GM23248 (cell line): ENCODE measurements at regions not wholly inside any gene's neighbourhood (a gene's known extent, or its start where the extent isn't known, plus 50 kb on each side); places are given as distances from the start of the nearest gene placed in this dataset.

Experiments used
- DNase-seq: peaks from one replicate; pipeline ENCODE4 v3.0.0-alpha.2; 2015
- H2AFZ ChIP-seq: fragments of 200-600 bp; sonication (generic); 2 replicates; pipeline ENCODE4 v1.6.1; 2016; ENCODE audit warnings: antibody characterized with exemption
- H3F3A ChIP-seq: fragments of 200-600 bp; sonication (generic); 2 replicates; pipeline ENCODE4 v1.6.1; 2016; ENCODE audit warnings: mild to moderate bottlenecking, antibody characterized with exemption, mixed run types; ENCODE audit not compliant: insufficient read depth
- H3K27ac ChIP-seq: fragments of 200-600 bp; sonication (generic); 2 replicates; pipeline ENCODE4 v1.5.1; 2016; ENCODE audit warnings: mild to moderate bottlenecking
- H3K27me3 ChIP-seq: fragments of 200-600 bp; sonication (generic); replicated peaks from 2 replicates; pipeline ENCODE4 v1.6.1; 2016; ENCODE audit warnings: mild to moderate bottlenecking; ENCODE audit not compliant: insufficient read depth
- H3K36me3 ChIP-seq: fragments of 200-600 bp; sonication (generic); 2 replicates; pipeline ENCODE4 v1.6.1; 2016; ENCODE audit warnings: low read depth, mild to moderate bottlenecking
- H3K4me1 ChIP-seq: fragments of 200-600 bp; sonication (generic); 2 replicates; pipeline ENCODE4 v1.6.1; 2016; ENCODE audit warnings: mild to moderate bottlenecking; ENCODE audit not compliant: insufficient read depth
- H3K4me2 ChIP-seq: fragments of 200-600 bp; sonication (generic); one replicate; pipeline ENCODE4 v1.6.1; 2016; ENCODE audit warnings: mild to moderate bottlenecking; ENCODE audit not compliant: unreplicated experiment
- H3K4me3 ChIP-seq: fragments of 200-600 bp; sonication (generic); 2 replicates; pipeline ENCODE4 v1.5.1; 2016; ENCODE audit warnings: mild to moderate bottlenecking
- H3K79me2 ChIP-seq: fragments of 200-600 bp; sonication (generic); 2 replicates; pipeline ENCODE4 v1.6.1; 2016; ENCODE audit warnings: mild to moderate bottlenecking; ENCODE audit not compliant: insufficient read depth
- H3K9ac ChIP-seq: fragments of 200-600 bp; sonication (generic); 2 replicates; pipeline ENCODE4 v1.6.1; 2016; ENCODE audit warnings: mild to moderate bottlenecking
- H3K9me2 ChIP-seq: fragments of 200-600 bp; sonication (generic); 2 replicates; pipeline ENCODE4 v1.6.1; 2016; ENCODE audit warnings: mixed run types, mild to moderate bottlenecking, moderate library complexity; ENCODE audit not compliant: insufficient read depth
- H3K9me3 ChIP-seq: fragments of 200-600 bp; sonication (generic); one replicate; pipeline ENCODE4 v1.6.1; 2017; ENCODE audit warnings: low read depth
- H4K20me1 ChIP-seq: fragments of 200-600 bp; sonication (generic); 2 replicates; pipeline ENCODE4 v1.6.0; 2016; ENCODE audit not compliant: insufficient read depth
- EZH2 ChIP-seq: fragments of 200-600 bp; sonication (generic); IDR thresholded peaks from 2 replicates; pipeline ENCODE4 v1.6.1; 2018; ENCODE audit warnings: antibody characterized with exemption, mild to moderate bottlenecking; ENCODE audit not compliant: insufficient read depth, poor library complexity, severe bottlenecking
- EZH2phosphoT487 ChIP-seq: fragments of 200-600 bp; sonication (generic); IDR thresholded peaks from 2 replicates; pipeline ENCODE4 v1.6.1; 2018; ENCODE audit warnings: antibody characterized with exemption, moderate library complexity, mild to moderate bottlenecking, low read depth; ENCODE audit not compliant: insufficient read depth
- WGBS, 2 experiments: methylation state at CpG; one replicate each; pipeline ENCODE4 v1.1.6; 2015 to 2017; ENCODE audit warnings: low lambda C conversion rate in 2 of 2, low coverage in 1 of 2; ENCODE audit errors: missing lambda C conversion rate in 2 of 2; 5-methylcytosine and 5-hydroxymethylcytosine counted together
- in situ Hi-C: fragments of 300-500 bp; cut with MboI; formaldehyde crosslinking; loops from 2 replicates; pipeline ENCODE4 v1.15.0; 2020

DNA sequence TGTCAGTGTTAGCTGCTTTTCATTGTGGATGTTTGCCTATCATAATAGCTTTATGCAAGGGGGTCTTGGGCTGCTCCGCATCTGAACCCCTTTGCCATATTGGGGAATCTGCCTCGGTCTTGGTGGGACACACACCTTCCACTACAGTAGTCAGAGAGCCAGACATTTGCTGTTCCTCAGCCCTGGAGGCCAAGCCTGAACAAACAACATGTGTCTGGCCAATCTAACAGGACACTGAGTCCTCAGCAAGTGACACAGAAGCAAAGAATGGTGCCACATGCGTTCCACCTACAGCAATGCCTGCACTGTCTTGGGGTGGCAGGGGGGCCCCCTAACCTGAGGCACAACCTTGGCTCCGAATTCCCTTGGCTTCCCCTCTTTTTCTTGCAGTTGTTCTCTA is 243.9 kb downstream of the LY86 start:
- Histone ChIP-seq H3K27me3 (peaks cover 30% of the 10 kb centered on the region), H3K4me1 (no peaks in the 10 kb centered on the region), H3K79me2 (no peaks in the 10 kb centered on the region), H2AFZ (no peak overlapping the region), H3K9ac (no peak overlapping the region), H3K4me3 (no peak overlapping the region), H3K9me3 (no peaks in the 10 kb centered on the region), H4K20me1 (no peaks in the 10 kb centered on the region), H3K27ac (no peak overlapping the region), H3K4me2 (no peak overlapping the region), H3K36me3 (no peaks in the 10 kb centered on the region), H3F3A (no peaks in the 10 kb centered on the region), H3K9me2 (no peaks in the 10 kb centered on the region)
- 33 to 38% methylated on average over 4 of the region's 4 CpGs for WGBS, 2 experiments
- TF ChIP-seq EZH2phosphoT487 (no peak), EZH2 (no peak)
- DNase-seq: no peak
- in situ Hi-C loops: no loop called here

DNA sequence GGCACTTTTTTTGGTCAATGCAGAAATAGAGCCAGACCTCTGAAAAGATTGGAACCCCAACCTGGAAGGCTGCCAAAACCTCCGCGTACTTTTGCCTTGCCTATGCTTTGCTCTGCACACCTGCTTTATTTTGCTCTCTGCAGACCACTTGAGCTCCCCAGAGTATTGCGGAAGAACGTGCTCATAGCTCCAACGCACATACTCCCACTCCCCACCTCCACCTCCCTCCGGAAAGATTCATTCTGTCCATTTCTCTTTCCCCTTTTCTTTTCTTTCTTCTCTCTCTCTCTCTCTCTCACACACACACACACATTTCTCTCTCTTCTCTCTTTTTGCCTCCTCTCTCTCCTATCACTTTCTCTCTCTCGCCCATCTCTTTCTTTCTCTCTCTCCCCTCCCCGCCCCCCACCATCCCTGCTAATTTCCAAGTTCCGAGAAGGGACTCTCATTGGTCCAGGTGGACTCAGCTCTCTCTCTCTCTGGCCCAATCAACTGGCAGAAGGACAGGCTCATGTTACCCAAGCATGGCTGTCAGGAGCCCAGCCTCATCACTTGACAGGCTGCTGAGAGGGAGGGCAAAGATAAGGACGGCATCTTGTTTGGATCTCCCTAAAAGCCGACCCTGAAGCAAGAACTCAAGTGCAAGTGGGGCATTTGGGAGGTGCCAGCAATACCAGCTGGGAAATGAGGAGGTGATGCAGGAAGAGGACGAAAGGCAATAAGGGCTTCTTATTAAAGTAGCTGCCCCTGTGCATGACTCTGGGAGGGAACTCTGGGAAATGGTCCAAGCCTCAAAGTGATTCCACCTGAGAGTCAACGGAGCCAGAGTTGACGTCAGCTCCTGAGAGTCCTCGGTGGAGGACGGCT is 246.1 kb downstream of the LY86 start:
- Histone ChIP-seq H3K9me2 (no peaks in the 10 kb centered on the region), H3K4me2 (no peak overlapping the region), H3K79me2 (no peaks in the 10 kb centered on the region), H3F3A (no peaks in the 10 kb centered on the region), H3K4me3 (no peak overlapping the region), H3K9me3 (no peaks in the 10 kb centered on the region), H3K4me1 (no peaks in the 10 kb centered on the region), H3K9ac (no peak overlapping the region), H3K27ac (no peak overlapping the region), H4K20me1 (no peaks in the 10 kb centered on the region), H3K36me3 (no peaks in the 10 kb centered on the region), H2AFZ (no peak overlapping the region), H3K27me3 (peaks cover 41% of the 10 kb centered on the region)
- no peak for DNase-seq
- in situ Hi-C loops: no loop called here
- TF ChIP-seq EZH2phosphoT487 (no peak), EZH2 (no peak)
- WGBS, 2 experiments: 37 to 45% methylated on average over 15 to 16 of the region's 16 CpGs

DNA sequence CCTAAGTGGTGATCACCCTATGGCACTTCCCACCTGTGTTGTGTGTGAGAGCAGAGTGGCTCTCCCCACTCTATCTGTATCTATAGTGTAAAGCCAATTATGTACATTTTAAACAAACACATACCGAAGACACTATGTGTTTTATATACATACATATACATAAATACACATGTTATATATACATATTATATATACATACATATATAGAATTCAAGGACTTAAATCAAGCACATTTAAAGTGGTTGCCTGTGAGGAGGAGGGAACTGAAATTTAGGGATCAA is 246.6 kb downstream of the LY86 start:
- Histone ChIP-seq H4K20me1 (no peaks in the 10 kb centered on the region), H3K4me2 (no peak overlapping the region), H3K4me3 (no peak overlapping the region), H3K9me3 (no peaks in the 10 kb centered on the region), H3K79me2 (no peaks in the 10 kb centered on the region), H2AFZ (no peak overlapping the region), H3K9me2 (no peaks in the 10 kb centered on the region), H3K27ac (no peak overlapping the region), H3K9ac (no peak overlapping the region), H3K4me1 (no peaks in the 10 kb centered on the region), H3F3A (no peaks in the 10 kb centered on the region), H3K36me3 (no peaks in the 10 kb centered on the region), H3K27me3 (peaks cover 38% of the 10 kb centered on the region)
- WGBS, 2 experiments: 33 to 40% methylated on average over 1 of the region's 1 CpG
- no peak for TF ChIP-seq EZH2
- TF ChIP-seq EZH2phosphoT487: no peak
- no peak for DNase-seq
- in situ Hi-C loops: no loop called here

DNA sequence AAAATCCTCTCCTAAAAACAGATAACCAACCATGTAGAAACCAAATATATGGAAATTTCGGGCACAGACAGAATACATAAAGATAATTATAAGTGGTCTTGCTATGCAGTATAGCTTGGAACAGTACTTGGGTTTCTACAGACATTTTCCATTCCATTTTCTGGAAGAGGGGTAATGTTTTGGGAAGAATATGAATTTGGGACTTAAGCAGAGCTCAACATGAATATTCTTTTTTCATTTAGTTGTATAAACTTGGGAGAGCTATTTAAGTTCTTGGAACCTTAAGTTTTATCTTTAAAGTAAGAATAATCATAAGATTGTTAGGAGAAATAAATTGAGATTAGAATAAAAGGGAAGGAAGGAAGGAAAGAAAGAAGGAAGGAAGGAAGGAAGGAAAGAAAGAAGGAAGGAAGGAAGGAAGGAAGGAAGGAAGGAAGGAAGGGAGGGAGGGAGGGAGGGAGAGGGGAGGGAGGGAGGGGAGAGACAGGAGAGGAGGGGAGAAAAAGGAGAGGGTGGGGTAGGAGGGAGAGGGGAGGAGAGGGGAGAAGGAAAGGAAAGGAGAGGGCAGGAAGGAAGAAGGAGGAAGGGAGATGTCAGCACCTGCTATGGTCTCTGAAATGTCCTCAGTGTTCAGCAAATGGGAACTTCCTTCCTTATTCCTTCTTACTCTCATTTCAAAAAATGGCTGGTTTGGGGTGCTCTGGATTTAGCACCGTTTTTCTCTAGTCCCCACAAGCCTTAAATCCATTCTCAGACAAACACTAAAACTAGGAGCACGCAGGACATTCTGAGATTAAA is 248.3 kb downstream of the LY86 start:
- H3K4me2 ChIP-seq: no peak overlapping the region
- no peaks in the 10 kb centered on the region for H3K9me3 ChIP-seq
- no peak for DNase-seq
- in situ Hi-C loops: no loop called here
- H3F3A ChIP-seq: no peaks in the 10 kb centered on the region
- H2AFZ ChIP-seq: no peak overlapping the region
- WGBS, 2 experiments: 44 to 48% methylated on average over 3 of the region's 3 CpGs
- H4K20me1 ChIP-seq: no peaks in the 10 kb centered on the region
- TF ChIP-seq EZH2phosphoT487: no peak
- no peak for TF ChIP-seq EZH2
- H3K4me1 ChIP-seq: no peaks in the 10 kb centered on the region
- H3K27ac ChIP-seq: no peak overlapping the region
- H3K36me3 ChIP-seq: no peaks in the 10 kb centered on the region
- no peaks in the 10 kb centered on the region for H3K9me2 ChIP-seq
- H3K27me3 ChIP-seq: peaks cover 35% of the 10 kb centered on the region
- H3K4me3 ChIP-seq: no peak overlapping the region
- H3K79me2 ChIP-seq: no peaks in the 10 kb centered on the region
- no peak overlapping the region for H3K9ac ChIP-seq
